Activated T-cell treated with anti-CD3 and anti-CD28 coated beads, Interleukin-2, amount 50 U/mL, for 24 hours (primary cell): ENCODE measurements at regions not wholly inside any gene's neighbourhood (a gene's known extent, or its start where the extent isn't known, plus 50 kb on each side); places are given as distances from the start of the nearest gene placed in this dataset.

ENCODE experiments used
- DNase-seq: peaks from one replicate; pipeline ENCODE4 v3.0.0-alpha.2; 2020
- H3K27ac Mint-ChIP-seq: 2 replicates; pipeline ENCODE4 v1.8.0; 2020; ENCODE audit warnings: mild to moderate bottlenecking, mixed read lengths
- H3K27me3 Mint-ChIP-seq: 2 replicates; pipeline ENCODE4 v1.8.0; 2020; ENCODE audit warnings: mixed read lengths
- H3K36me3 Mint-ChIP-seq: 2 replicates; pipeline ENCODE4 v1.8.0; 2020; ENCODE audit warnings: low read depth, mixed read lengths
- H3K4me1 Mint-ChIP-seq: 2 replicates; pipeline ENCODE4 v1.8.0; 2020; ENCODE audit warnings: low read depth, mixed read lengths
- H3K4me3 Mint-ChIP-seq: 2 replicates; pipeline ENCODE4 v1.8.0; 2020; ENCODE audit warnings: mild to moderate bottlenecking, moderate library complexity, mixed read lengths
- H3K9me3 Mint-ChIP-seq: 2 replicates; pipeline ENCODE4 v1.8.0; 2020; ENCODE audit warnings: mixed read lengths

DNA sequence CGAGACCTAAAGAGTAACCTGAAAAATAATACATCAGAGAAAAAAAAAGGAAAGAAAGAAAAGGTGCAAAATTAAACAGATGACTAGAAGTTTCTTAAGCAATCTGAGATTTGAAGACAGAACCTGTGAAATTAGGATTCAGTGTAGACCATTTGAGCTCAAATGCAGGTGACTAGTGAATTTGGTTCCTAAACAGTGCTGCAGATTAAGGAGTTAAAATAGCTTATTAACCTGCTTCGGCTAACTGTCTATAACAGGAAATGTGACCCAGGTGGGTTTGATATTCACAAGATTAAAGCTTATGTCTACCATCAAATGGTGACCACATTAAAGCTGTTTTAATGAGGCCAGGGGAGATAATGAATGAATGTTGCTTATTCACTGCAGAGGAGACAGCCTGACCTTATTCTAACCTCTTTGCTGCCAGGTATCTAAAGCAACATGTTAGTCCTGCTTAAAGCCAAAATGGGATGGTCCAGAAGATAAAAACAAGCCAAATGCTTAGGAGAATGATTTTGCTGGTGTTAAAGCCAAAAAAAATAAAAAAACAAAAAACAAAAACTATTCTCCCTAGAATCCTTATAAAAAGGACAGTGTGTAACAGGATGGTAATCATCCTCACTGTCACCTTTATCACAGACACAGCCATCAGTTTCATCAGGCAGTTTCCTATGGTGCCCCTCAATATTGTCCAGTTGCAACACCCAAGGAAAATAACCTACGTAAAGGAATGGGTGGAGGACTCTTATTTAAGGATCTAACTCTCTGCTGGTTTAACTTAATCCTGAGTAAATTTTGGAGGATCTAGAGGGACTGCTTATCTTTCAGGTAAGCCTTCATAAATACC lies 769.0 kb upstream of the ZEB2 start:
- Mint-ChIP-seq H3K9me3 (no peaks in the 10 kb centered on the region), H3K36me3 (no peaks in the 10 kb centered on the region), H3K4me3 (no peak overlapping the region)

DNA sequence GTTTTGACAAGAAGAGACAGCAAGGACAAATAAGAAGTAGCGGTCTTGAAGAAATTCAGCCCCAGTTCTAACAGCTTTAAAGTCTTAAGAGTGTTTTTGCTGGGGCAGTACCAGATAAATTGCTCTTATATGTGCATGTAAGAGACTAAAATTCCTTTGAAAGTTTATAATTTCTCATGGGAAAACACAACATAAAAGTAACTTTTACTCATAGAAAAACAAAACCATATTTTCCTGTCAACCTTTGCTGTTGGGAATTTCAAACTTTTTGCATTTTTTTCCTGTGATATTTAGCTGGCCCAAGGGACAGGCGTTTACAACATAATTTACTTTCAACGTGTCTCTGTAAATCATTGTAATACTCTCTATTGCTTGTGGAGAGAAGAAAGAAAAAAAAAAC lies 767.8 kb upstream of the ZEB2 start:
- Mint-ChIP-seq H3K4me3 (no peak overlapping the region), H3K9me3 (no peaks in the 10 kb centered on the region), H3K4me1 (no peaks in the 10 kb centered on the region), H3K36me3 (no peaks in the 10 kb centered on the region), H3K27ac (no peak overlapping the region), H3K27me3 (peaks cover 8% of the 10 kb centered on the region)
- no peak for DNase-seq

More for the DNA sequence above, 769.0 kb upstream of the ZEB2 start:
- no peaks in the 10 kb centered on the region for H3K4me1 Mint-ChIP-seq
- no peak for DNase-seq
- peaks cover 8% of the 10 kb centered on the region for H3K27me3 Mint-ChIP-seq
- H3K27ac Mint-ChIP-seq: no peak overlapping the region

DNA sequence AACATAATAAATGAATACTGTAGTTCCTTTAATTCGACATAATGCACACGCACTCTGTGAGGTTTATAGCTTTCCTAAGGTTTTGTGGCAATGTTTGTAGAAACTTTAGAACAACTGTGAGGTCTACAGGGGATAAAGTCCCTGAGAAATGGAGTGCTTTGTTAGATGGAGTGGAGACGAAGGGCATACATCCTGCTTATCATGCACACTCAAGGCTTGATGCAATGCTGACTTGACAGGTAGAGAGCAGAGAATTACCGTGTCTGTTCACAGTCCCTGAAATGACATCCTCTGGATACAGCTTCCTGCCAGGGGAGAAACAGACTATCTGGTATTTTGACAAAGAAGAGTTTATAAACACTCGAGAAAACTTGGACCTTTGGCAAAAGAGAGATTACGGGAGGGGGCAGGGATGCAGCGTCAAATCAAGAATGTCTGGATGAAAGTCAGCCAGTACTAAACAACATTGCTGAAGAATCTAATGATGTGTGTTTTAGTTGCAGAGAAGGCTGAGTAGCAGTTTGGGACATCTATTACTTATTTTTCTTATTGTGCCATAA lies 766.9 kb upstream of the ZEB2 start:
- H3K4me1 Mint-ChIP-seq: no peaks in the 10 kb centered on the region
- no peak overlapping the region for H3K4me3 Mint-ChIP-seq
- DNase-seq: no peak
- peaks cover 11% of the 10 kb centered on the region for H3K27me3 Mint-ChIP-seq
- H3K36me3 Mint-ChIP-seq: no peaks in the 10 kb centered on the region
- no peak overlapping the region for H3K27ac Mint-ChIP-seq
- H3K9me3 Mint-ChIP-seq: no peaks in the 10 kb centered on the region

GRCh38 chr2:145284551-145284950 lies 764.6 kb upstream of the ZEB2 start:
- Mint-ChIP-seq H3K36me3 (no peaks in the 10 kb centered on the region), H3K9me3 (no peaks in the 10 kb centered on the region), H3K4me3 (no peak overlapping the region), H3K27me3 (peaks cover 11% of the 10 kb centered on the region), H3K27ac (no peak overlapping the region), H3K4me1 (no peaks in the 10 kb centered on the region)
- no peak for DNase-seq

DNA sequence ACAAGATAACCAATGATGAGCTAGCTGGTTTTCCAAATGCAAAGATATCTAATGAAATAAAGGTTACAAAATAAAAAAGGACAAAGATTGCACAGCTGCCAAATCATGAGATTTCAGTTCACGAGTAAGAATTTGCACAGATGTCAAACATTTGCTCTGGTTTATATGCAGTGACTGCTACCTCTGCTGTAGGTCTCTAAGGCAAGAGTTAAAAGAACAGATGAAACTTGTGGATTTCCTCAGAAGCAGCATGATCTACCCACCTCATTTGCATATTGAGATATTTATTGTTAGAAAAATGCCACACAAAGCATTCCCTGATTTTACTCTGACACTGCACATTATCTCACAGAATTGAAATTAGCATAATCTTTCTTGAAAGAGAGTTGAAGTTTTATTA lies 763.2 kb upstream of the ZEB2 start:
- Mint-ChIP-seq H3K27ac (no peak overlapping the region), H3K4me1 (no peaks in the 10 kb centered on the region), H3K9me3 (no peaks in the 10 kb centered on the region), H3K36me3 (no peaks in the 10 kb centered on the region), H3K27me3 (peaks cover 11% of the 10 kb centered on the region), H3K4me3 (no peak overlapping the region)
- no peak for DNase-seq

DNA sequence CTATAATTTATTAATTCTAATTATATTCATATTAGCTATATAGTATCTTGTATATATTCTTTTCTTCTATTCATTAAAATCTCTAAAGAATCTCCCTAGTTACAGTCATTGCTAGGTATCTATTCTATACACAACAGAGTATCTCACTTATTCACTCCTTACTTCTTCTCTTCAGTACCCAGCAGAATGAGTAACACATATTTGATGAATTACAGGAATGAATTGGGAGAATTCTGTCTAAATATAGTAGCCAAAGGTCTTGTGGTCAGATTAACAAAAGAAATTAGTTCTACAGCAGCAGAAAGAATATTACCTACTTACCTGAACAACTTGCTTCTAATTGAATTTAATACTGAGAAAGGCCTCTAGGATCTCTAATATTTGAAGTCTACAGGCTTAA lies 758.0 kb upstream of the ZEB2 start:
- H3K9me3 Mint-ChIP-seq: peaks cover 4% of the 10 kb centered on the region
- H3K27me3 Mint-ChIP-seq: peaks cover 3% of the 10 kb centered on the region
- H3K4me1 Mint-ChIP-seq: no peaks in the 10 kb centered on the region
- no peak overlapping the region for H3K27ac Mint-ChIP-seq
- H3K36me3 Mint-ChIP-seq: no peaks in the 10 kb centered on the region
- DNase-seq: no peak
- H3K4me3 Mint-ChIP-seq: no peak overlapping the region

DNA sequence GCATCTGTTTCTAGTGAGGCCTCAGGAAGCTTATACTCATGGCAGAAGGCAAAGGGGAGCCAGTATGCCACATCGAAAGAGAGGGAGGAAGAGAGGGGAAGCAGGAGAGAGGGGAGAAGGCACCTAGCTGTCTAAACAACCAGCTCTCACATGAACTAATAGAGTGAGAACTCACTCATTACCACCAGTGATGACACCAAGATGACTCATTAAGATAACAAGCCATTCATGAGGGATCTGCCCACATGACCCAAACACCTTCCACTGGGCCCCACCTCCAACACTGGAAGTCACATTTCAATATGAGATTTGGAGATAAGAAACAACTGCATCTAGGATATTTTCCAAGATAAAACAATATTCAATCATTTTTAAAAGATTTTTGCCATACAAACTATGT lies 753.9 kb upstream of the ZEB2 start:
- Mint-ChIP-seq H3K4me1 (no peaks in the 10 kb centered on the region), H3K27ac (no peak overlapping the region), H3K36me3 (no peaks in the 10 kb centered on the region), H3K4me3 (no peak overlapping the region), H3K9me3 (peaks cover 8% of the 10 kb centered on the region), H3K27me3 (no peaks in the 10 kb centered on the region)
- no peak for DNase-seq

DNA sequence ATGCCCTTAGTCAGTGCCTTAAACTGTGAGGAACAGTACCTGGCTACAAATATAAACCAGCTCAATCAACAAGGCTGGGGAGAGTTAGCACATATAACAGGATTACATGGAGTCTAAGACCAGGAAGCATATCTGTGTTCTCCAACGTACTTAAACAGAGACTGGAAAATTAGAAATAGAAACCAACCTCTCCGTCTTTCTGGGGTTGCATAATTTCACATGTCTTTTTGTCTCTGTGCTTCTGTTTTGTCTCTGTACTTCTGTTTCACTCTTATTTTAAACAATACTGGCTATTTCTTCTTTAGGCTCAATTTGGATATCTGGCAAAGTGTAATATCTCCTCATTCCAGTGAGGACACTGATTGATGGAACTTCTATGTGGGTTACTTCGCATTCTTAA lies 749.0 kb upstream of the ZEB2 start:
- DNase-seq: no peak
- Mint-ChIP-seq H3K27ac (no peak overlapping the region), H3K4me1 (no peaks in the 10 kb centered on the region), H3K36me3 (no peaks in the 10 kb centered on the region), H3K27me3 (peaks cover 10% of the 10 kb centered on the region), H3K4me3 (no peak overlapping the region), H3K9me3 (peaks cover 7% of the 10 kb centered on the region)

DNA sequence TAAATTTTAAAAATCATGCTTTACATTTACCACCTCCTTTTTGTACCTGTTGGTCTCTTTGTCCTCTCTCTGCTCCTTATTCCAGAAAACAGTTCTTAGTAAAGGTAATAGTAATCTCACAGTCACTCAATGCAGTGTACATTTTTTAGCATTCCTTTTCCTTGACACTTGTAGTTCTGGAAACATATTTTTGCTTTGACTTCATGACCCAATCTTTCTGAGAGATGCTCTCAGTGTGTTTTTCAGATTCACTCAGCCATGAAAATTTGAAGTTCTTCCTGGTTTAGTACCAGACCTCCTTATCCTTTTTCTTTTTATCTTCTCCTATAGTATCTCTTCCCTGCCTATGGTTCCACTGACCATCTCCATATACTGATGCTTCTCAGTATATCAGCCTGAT lies 747.5 kb upstream of the ZEB2 start:
- no peak for DNase-seq
- H3K36me3 Mint-ChIP-seq: no peaks in the 10 kb centered on the region
- no peak overlapping the region for H3K4me3 Mint-ChIP-seq
- no peak overlapping the region for H3K27ac Mint-ChIP-seq
- no peaks in the 10 kb centered on the region for H3K4me1 Mint-ChIP-seq
- H3K27me3 Mint-ChIP-seq: peaks cover 10% of the 10 kb centered on the region
- peaks cover 4% of the 10 kb centered on the region for H3K9me3 Mint-ChIP-seq

DNA sequence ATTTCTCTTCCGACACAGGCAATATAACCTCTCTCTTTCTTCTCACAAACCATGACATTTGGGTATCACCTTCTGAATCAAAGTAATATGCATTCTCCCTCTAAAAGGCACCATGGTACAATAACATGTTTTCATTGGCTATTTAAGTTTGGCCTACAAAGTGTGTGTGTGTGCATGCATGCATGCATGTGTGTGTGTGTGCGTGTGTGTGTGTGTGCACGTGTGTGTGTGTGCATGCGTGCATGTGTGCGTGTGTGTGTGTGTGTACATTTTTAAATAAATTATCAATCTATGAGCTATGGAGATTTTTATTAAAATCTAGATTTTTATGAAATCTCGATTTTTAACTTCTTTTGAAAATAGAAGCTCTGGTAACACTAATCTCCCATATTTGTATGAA lies 745.3 kb upstream of the ZEB2 start:
- H3K27ac Mint-ChIP-seq: no peak overlapping the region
- peaks cover under 1% of the 10 kb centered on the region for H3K9me3 Mint-ChIP-seq
- no peak for DNase-seq
- H3K36me3 Mint-ChIP-seq: no peaks in the 10 kb centered on the region
- H3K27me3 Mint-ChIP-seq: peaks cover 14% of the 10 kb centered on the region
- H3K4me3 Mint-ChIP-seq: no peak overlapping the region
- H3K4me1 Mint-ChIP-seq: no peaks in the 10 kb centered on the region

DNA sequence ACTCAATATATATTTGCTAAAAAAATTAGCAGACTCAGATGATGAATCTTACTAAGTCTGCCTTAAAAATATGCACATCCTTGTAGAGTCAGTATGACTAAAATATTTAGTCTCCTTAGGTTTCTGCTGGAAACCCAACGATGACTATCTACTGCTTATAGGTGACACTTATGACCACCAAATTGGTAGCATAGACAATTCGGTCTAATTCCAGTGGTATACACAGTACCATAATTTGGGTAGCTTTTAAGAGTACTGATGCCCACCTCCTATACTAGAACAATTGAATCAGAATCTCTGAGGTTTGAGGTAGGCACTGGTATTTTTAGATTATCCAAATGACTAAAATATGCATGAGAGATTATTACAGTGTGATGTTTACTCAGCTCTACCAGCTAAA lies 740.8 kb upstream of the ZEB2 start:
- Mint-ChIP-seq H3K27me3 (peaks cover 30% of the 10 kb centered on the region), H3K9me3 (peaks cover 6% of the 10 kb centered on the region), H3K4me3 (no peak overlapping the region), H3K4me1 (peaks cover 11% of the 10 kb centered on the region), H3K27ac (no peak overlapping the region), H3K36me3 (no peaks in the 10 kb centered on the region)
- DNase-seq: no peak

DNA sequence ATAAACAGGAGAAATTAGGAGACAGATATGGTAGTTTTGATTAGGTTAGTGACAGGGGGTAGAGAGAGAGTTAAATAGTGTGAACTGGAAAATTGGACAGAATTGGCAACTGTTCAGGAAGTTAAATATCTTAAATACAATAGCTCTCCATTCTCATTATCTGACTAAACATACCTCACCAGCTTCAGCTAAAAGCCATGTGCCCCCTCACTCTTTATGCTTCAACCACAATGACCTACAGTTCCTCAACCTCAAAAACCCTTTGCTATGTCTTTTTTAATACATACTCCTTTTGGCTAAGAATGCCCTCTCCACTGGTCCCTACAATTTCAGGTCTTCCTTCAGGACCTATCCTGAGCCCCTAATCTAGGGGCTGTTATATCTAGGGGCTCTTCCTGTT lies 740.2 kb upstream of the ZEB2 start:
- H3K9me3 Mint-ChIP-seq: peaks cover 6% of the 10 kb centered on the region
- H3K4me3 Mint-ChIP-seq: no peak overlapping the region
- no peak overlapping the region for H3K27ac Mint-ChIP-seq
- H3K36me3 Mint-ChIP-seq: no peaks in the 10 kb centered on the region
- no peak for DNase-seq
- H3K4me1 Mint-ChIP-seq: peaks cover 11% of the 10 kb centered on the region
- peaks cover 30% of the 10 kb centered on the region for H3K27me3 Mint-ChIP-seq

- Mint-ChIP-seq H3K36me3 (no peaks in the 10 kb centered on the region), H3K27me3 (peaks cover 33% of the 10 kb centered on the region), H3K4me1 (peaks cover 11% of the 10 kb centered on the region), H3K9me3 (peaks cover 6% of the 10 kb centered on the region), H3K27ac (no peak overlapping the region), H3K4me3 (no peak overlapping the region)
- DNase-seq: no peak
Measured at GRCh38 chr2:145258903-145259579, 739.1 kb upstream of the ZEB2 start.

DNA sequence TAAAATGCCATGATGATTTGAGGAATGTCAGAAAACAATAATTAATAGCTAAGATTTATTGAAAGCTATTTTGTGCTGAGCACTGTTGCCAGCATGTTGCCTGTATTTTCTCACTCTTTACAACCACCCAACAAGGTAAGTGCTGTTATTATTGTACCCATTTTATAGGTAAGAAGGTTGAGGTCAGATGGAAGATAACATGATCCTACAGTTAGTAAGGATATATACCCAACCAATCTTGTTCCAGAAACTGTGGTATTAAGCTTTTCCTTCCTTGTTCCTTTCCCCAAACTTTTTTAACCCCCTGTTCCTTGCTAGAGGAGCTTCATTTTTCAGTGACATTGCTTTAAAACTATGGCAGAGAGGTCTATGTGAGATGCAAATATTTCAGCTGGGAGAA lies 738.0 kb upstream of the ZEB2 start:
- Mint-ChIP-seq H3K27me3 (peaks cover 36% of the 10 kb centered on the region), H3K9me3 (peaks cover 6% of the 10 kb centered on the region), H3K36me3 (no peaks in the 10 kb centered on the region), H3K4me3 (no peak overlapping the region), H3K4me1 (peaks cover 11% of the 10 kb centered on the region), H3K27ac (no peak overlapping the region)
- DNase-seq: no peak

DNA sequence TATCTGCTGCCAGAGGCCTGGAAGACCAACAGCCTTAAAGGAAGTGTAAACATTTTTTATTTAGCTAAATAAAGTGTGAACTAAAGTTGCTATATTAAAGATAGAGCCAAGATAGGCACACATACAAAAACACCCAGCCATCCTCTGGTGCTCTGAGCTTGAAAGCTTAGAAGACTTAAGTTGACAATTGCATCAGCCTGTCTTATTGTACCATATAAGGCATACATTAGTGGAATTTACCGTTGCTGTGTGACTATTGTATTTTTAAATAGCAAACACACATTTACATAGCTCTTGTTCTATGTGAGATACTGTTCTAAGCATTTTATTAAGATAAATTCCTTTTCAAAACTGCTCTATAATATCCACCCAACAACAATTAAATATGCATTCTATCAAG lies 736.6 kb upstream of the ZEB2 start:
- Mint-ChIP-seq H3K27me3 (peaks cover 34% of the 10 kb centered on the region), H3K4me3 (no peak overlapping the region), H3K9me3 (peaks cover 6% of the 10 kb centered on the region), H3K4me1 (peaks cover 11% of the 10 kb centered on the region), H3K27ac (no peak overlapping the region), H3K36me3 (no peaks in the 10 kb centered on the region)
- DNase-seq: no peak
